Cardiac muscle cell (in vitro differentiated cells and primary cell): ENCODE measurements at regions not wholly inside any gene's neighbourhood (a gene's known extent, or its start where the extent isn't known, plus 50 kb on each side); places are given as distances from the start of the nearest gene placed in this dataset.

Experiments
- DNase-seq, 2 donors: peaks; one replicate each; pipeline versions ENCODE4 v3.0.0 to v3.0.0-alpha.2; 2010 to 2017; ENCODE audit warnings: low read depth in 1 of 2, low spot score in 1 of 2
- H3K27ac ChIP-seq: fragments of 200-600 bp; sonication (generic); 2 replicates; pipeline ENCODE4 v1.5.1; 2016
- H3K27me3 ChIP-seq: fragments of 200-600 bp; sonication (generic); 2 replicates; pipeline ENCODE4 v1.6.0; 2016; ENCODE audit warnings: control low read depth
- H3K36me3 ChIP-seq: fragments of 200-600 bp; sonication (generic); 2 replicates; pipeline ENCODE4 v1.5.1; 2016; ENCODE audit warnings: control low read depth
- H3K4me1 ChIP-seq: fragments of 200-600 bp; sonication (generic); 2 replicates; pipeline ENCODE4 v1.8.1; 2017; ENCODE audit warnings: low read depth, mild to moderate bottlenecking, mixed run types
- H3K4me3 ChIP-seq: fragments of 200-600 bp; sonication (generic); 2 replicates; pipeline ENCODE4 v1.5.1; 2016; ENCODE audit warnings: mild to moderate bottlenecking
- H3K9me3 ChIP-seq: fragments of 200-600 bp; sonication (generic); 2 replicates; pipeline ENCODE4 v1.5.1; 2017; ENCODE audit warnings: low read depth, mild to moderate bottlenecking, control low read depth
- TF ChIP-seq, protein P1 (sequence below): IDR thresholded peaks from 2 replicates; pipeline ENCODE4 v1.5.1; 2012; ENCODE audit warnings: low read depth, mild to moderate bottlenecking, low read length

GRCh38 chr17:6910987-6911603, 79.6 kb upstream of the TEKT1 start:
- TF ChIP-seq, protein P1, sequence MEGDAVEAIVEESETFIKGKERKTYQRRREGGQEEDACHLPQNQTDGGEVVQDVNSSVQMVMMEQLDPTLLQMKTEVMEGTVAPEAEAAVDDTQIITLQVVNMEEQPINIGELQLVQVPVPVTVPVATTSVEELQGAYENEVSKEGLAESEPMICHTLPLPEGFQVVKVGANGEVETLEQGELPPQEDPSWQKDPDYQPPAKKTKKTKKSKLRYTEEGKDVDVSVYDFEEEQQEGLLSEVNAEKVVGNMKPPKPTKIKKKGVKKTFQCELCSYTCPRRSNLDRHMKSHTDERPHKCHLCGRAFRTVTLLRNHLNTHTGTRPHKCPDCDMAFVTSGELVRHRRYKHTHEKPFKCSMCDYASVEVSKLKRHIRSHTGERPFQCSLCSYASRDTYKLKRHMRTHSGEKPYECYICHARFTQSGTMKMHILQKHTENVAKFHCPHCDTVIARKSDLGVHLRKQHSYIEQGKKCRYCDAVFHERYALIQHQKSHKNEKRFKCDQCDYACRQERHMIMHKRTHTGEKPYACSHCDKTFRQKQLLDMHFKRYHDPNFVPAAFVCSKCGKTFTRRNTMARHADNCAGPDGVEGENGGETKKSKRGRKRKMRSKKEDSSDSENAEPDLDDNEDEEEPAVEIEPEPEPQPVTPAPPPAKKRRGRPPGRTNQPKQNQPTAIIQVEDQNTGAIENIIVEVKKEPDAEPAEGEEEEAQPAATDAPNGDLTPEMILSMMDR: peak; percentile 72
- Histone ChIP-seq H3K4me1 (peaks cover 10% of the 10 kb centered on the region), H3K4me3 (no peak overlapping the region), H3K36me3 (no peaks in the 10 kb centered on the region), H3K9me3 (no peaks in the 10 kb centered on the region), H3K27me3 (no peaks in the 10 kb centered on the region), H3K27ac (no peak overlapping the region)
- DNase-seq: peak; percentile 64 to 67

DNA sequence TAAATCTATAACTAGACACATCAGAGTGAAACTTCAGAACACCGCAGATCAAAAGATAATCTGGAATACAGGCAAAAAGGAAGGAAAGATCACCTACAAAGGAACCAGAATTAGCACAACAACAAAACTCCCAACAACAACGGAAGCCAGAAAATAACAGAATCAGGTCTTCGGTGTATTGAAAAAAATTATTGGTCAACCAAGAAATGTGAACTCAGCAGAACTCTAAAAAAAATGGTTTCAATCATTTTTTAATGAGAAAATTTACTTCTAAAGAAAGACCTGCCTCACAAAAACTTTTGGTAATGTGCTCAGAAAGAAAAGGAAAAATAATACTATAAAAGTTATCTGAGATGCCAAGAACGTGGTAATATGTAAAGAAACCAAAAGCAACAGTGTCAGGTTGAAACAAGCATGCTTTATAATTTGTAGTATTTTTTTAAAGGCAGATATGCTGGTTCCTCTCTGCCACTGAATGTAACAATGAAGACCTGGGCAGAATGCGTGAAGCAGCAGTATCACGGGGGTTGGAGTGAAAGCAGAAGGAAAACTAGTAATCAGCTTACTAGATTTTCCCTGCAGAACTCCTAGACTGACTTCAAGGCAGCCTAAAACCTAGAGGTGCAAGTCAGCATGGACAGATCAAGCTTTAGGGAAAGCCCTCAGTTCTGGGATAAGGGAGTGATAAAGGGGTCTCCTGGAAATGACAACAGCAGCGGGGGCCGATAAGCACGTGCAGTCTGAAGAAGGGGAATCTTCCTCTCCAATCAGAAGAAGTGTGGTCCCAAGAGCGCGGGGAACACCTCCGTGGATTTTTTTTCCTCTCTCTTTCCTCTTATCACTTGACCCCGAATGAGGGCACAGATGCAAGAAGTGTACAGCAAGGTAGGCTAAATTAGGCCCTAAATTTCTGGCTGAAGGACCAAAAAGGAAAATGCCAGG, 80.9 kb upstream of the TEKT1 start:
- Histone ChIP-seq H3K27ac (peak overlapping the region; percentile 36), H3K4me1 (peaks cover 10% of the 10 kb centered on the region), H3K9me3 (no peaks in the 10 kb centered on the region), H3K27me3 (no peaks in the 10 kb centered on the region), H3K36me3 (no peaks in the 10 kb centered on the region), H3K4me3 (no peak overlapping the region)
- no peak for DNase-seq
- TF ChIP-seq, protein P1: no peak

DNA sequence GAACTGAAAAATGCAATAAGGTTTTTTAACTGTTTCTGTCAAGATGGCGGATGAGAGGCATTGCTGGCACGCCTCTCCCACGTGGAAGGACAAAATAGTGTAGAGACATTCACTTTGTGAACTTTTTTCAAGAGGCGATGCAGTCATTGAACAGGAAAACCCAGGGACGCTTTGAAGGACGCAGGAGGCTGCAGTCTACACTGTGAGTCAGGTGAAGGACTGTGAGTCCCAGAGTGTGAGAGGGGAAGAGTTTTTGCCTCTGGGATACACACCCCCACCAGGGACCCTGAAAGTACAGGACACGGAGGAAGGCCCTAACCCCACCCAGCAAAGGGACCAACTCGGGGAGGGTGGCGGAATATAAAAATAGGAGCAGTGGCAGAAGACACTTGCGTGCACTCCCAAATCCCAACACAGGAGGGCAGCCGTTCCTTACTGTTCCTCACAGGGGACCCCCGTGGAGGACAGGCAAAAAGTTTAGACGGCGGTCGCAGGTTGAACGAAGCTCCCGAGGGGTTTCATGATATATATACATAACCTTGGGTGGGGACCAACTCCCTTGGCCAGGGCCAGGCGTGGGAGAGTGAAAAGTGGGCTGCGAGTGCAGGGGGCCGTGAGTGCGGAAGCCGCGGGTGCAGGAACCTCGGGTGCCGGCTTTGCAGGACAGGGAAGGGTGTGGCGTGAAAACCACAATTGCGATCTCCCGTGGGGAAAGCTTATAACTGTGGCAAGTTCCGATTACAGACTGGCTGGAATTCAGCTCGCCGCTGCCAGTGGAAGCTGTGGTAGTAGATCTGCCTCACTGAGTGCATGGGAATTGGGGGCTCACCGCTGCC, 82.0 kb upstream of the ALOX12 start:
- Histone ChIP-seq H3K36me3 (no peaks in the 10 kb centered on the region), H3K27ac (no peak overlapping the region), H3K4me1 (peaks cover 10% of the 10 kb centered on the region), H3K27me3 (no peaks in the 10 kb centered on the region), H3K9me3 (no peaks in the 10 kb centered on the region), H3K4me3 (no peak overlapping the region)
- peak; percentile 72 to 82 for DNase-seq
- TF ChIP-seq, protein P1: peak; percentile 76

DNA sequence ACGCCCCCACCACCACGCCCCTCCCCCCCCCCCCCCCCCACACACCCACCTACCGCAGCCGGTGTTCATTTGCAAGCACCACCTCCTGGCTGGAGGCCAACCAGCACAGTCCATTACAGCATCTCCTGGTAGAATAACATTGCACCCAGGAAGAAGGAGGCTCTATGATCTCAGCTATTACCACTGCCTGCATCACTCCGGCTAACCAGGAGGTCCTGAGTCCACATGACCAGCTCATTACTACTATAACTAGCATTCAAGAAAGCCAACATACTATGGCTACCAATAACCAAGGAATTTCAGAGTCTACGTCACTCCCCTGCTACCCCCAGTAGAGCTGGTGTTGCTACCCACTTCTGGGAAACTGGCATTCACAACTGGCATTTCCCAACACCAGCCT, 81.1 kb upstream of the ALOX12 start:
- H3K27me3 ChIP-seq: no peaks in the 10 kb centered on the region
- no peaks in the 10 kb centered on the region for H3K9me3 ChIP-seq
- H3K27ac ChIP-seq: no peak overlapping the region
- H3K4me3 ChIP-seq: no peak overlapping the region
- TF ChIP-seq, protein P1: no peak
- no peaks in the 10 kb centered on the region for H3K36me3 ChIP-seq
- H3K4me1 ChIP-seq: peaks cover 10% of the 10 kb centered on the region
- no peak for DNase-seq

DNA sequence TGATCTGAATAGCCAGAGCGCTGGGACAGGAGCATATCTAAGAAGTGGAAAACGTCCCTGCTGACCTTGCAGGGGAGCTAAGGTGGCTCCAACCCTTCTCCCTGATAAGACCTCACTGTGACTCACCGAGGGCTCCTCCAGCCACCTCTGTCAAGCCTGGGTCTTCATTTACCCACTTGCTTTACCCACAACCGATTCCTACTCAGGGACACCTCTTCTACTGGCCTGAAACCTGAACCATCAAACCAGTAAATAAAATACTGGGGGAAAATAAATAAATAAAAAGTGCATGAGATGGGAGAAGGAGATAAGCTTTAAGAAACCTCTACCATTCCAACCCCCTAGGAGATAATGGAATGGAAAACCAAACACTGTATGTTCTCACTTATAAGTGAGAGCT, 80.2 kb upstream of the ALOX12 start:
- Histone ChIP-seq H3K4me3 (no peak overlapping the region), H3K36me3 (no peaks in the 10 kb centered on the region), H3K27ac (no peak overlapping the region), H3K4me1 (peaks cover 10% of the 10 kb centered on the region), H3K27me3 (no peaks in the 10 kb centered on the region), H3K9me3 (no peaks in the 10 kb centered on the region)
- DNase-seq: no peak
- TF ChIP-seq, protein P1: no peak
